ENCODE measurements at regions not wholly inside any gene's neighbourhood (a gene's known extent, or its start where the extent isn't known, plus 50 kb on each side); places are given as distances from the start of the nearest gene placed in this dataset.

GRCh38 chr4:3821580-3822229 is 55.5 kb downstream of the ADRA2C start:
- intact Hi-C loops (cut with DNase I): no loop called here
- H3K27ac ChIP-seq: no peak overlapping the region
- H3K27me3 ChIP-seq (replicated peaks; ENCODE audit: insufficient read depth): no peaks in the 10 kb centered on the region
- no peaks in the 10 kb centered on the region for H3K4me1 ChIP-seq (replicated peaks)
- H3K36me3 ChIP-seq: no peaks in the 10 kb centered on the region
- TF ChIP-seq, protein P1, sequence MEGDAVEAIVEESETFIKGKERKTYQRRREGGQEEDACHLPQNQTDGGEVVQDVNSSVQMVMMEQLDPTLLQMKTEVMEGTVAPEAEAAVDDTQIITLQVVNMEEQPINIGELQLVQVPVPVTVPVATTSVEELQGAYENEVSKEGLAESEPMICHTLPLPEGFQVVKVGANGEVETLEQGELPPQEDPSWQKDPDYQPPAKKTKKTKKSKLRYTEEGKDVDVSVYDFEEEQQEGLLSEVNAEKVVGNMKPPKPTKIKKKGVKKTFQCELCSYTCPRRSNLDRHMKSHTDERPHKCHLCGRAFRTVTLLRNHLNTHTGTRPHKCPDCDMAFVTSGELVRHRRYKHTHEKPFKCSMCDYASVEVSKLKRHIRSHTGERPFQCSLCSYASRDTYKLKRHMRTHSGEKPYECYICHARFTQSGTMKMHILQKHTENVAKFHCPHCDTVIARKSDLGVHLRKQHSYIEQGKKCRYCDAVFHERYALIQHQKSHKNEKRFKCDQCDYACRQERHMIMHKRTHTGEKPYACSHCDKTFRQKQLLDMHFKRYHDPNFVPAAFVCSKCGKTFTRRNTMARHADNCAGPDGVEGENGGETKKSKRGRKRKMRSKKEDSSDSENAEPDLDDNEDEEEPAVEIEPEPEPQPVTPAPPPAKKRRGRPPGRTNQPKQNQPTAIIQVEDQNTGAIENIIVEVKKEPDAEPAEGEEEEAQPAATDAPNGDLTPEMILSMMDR (IDR thresholded peaks at IDR 0.05): no peak
- TF ChIP-seq POLR2A (IDR thresholded peaks at IDR 0.05): no peak
- TF ChIP-seq POLR2AphosphoS5 (IDR thresholded peaks at IDR 0.05): no peak
- 68% methylated on average over 15 of the region's 15 CpGs for WGBS
- no peak for DNase-seq (ENCODE audit: low spot score)
- H3K9me3 ChIP-seq: no peaks in the 10 kb centered on the region
- no peak overlapping the region for H3K4me3 ChIP-seq

DNA sequence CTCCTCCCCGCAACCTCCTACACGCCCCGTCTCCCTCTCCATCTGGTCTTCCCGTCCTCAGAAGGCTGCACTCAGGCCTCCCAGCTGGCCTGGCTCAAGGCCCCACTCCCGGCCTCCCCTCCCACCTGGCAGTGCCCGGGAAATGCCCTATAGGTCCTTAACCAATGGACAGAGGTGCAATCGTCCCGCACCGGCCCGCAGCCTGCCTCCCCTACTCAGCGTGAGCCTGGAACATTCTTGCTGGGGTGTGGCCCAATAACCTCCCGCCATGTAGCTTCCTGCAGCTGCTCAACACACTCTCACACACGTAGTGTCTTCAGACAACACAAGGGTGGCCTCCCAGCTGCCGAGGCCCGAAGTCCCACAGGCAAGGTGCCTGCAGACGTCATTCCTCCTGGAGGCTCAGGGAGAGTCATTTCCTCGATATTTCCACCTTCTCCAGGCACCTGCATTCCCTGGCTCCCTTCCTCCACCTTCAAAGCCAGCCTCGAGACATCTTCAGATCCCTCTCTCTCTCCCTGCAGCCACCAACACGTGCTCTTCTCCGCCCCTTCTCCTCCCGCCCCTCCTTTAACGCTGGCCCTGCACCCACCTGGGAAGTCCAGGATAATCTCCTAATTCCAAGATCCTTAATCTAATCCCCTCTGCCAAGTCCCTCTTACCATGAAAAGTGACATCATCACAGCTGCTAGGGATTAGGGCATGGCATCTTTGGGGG is 56.2 kb downstream of the ADRA2C start:
- no peak overlapping the region for H3K27ac ChIP-seq
- H3K4me1 ChIP-seq (replicated peaks): no peaks in the 10 kb centered on the region
- TF ChIP-seq POLR2AphosphoS5 (IDR thresholded peaks at IDR 0.05) (no peak), POLR2A (IDR thresholded peaks at IDR 0.05) (no peak)
- TF ChIP-seq, protein P1 (IDR thresholded peaks at IDR 0.05): no peak
- DNase-seq (ENCODE audit: low spot score): no peak
- intact Hi-C loops (cut with DNase I): no loop called here
- no peaks in the 10 kb centered on the region for H3K27me3 ChIP-seq (replicated peaks; ENCODE audit: insufficient read depth)
- H3K9me3 ChIP-seq: no peaks in the 10 kb centered on the region
- H3K36me3 ChIP-seq: no peaks in the 10 kb centered on the region
- no peak overlapping the region for H3K4me3 ChIP-seq
- WGBS: 53% methylated on average over 22 of the region's 22 CpGs

- Histone ChIP-seq H3K4me1 (replicated peaks) (no peaks in the 10 kb centered on the region), H3K9me3 (no peaks in the 10 kb centered on the region), H3K27me3 (replicated peaks; ENCODE audit: insufficient read depth) (no peaks in the 10 kb centered on the region), H3K27ac (no peak overlapping the region), H3K36me3 (no peaks in the 10 kb centered on the region), H3K4me3 (no peak overlapping the region)
- WGBS: 81% methylated on average over 34 of the region's 34 CpGs
- intact Hi-C loops (cut with DNase I): no loop called here
- DNase-seq (ENCODE audit: low spot score): no peak
- no peak for TF ChIP-seq POLR2A (IDR thresholded peaks at IDR 0.05)
- TF ChIP-seq POLR2AphosphoS5 (IDR thresholded peaks at IDR 0.05): no peak
- TF ChIP-seq, protein P1 (IDR thresholded peaks at IDR 0.05): no peak
Measured at GRCh38 chr4:3823496-3824341, 57.5 kb downstream of the ADRA2C start.

- no peaks in the 10 kb centered on the region for H3K36me3 ChIP-seq
- H3K27me3 ChIP-seq (replicated peaks; ENCODE audit: insufficient read depth): no peaks in the 10 kb centered on the region
- no peaks in the 10 kb centered on the region for H3K9me3 ChIP-seq
- H3K4me1 ChIP-seq (replicated peaks): no peaks in the 10 kb centered on the region
- WGBS: 90% methylated on average over 19 of the region's 19 CpGs
- no peak overlapping the region for H3K27ac ChIP-seq
- no peak for DNase-seq (ENCODE audit: low spot score)
- TF ChIP-seq, protein P1 (IDR thresholded peaks at IDR 0.05): no peak
- no peak for TF ChIP-seq POLR2A (IDR thresholded peaks at IDR 0.05)
- TF ChIP-seq POLR2AphosphoS5 (IDR thresholded peaks at IDR 0.05): no peak
- no peak overlapping the region for H3K4me3 ChIP-seq
- intact Hi-C loops (cut with DNase I): no loop called here
Measured at GRCh38 chr4:3824521-3825270, 58.5 kb downstream of the ADRA2C start.

All from prostate gland (tissue), 2 donors.